Mucosa of rectum (tissue), 2 donors: ENCODE measurements at regions not wholly inside any gene's neighbourhood (a gene's known extent, or its start where the extent isn't known, plus 50 kb on each side); places are given as distances from the start of the nearest gene placed in this dataset.

Source experiments
- H3K27ac ChIP-seq, 2 donors: one replicate each; pipeline ENCODE4 v1.7.0; 2013; ENCODE audit warnings: inconsistent platforms in 2 of 2, low read depth in 2 of 2, low read length in 2 of 2
- H3K27me3 ChIP-seq, 2 donors: one replicate each; pipeline ENCODE4 v1.7.0; 2013; ENCODE audit warnings: low read length in 2 of 2; ENCODE audit not compliant: control insufficient read depth in 2 of 2, insufficient read depth in 2 of 2
- H3K36me3 ChIP-seq, 2 donors: one replicate each; pipeline ENCODE4 v1.7.0; 2013; ENCODE audit warnings: low read length in 2 of 2; ENCODE audit not compliant: control insufficient read depth in 2 of 2, insufficient read depth in 2 of 2
- H3K4me1 ChIP-seq, 2 donors: one replicate each; pipeline ENCODE4 v1.7.0; 2013; ENCODE audit warnings: low read length in 2 of 2, mild to moderate bottlenecking in 1 of 2; ENCODE audit not compliant: control insufficient read depth in 2 of 2, insufficient read depth in 2 of 2
- H3K4me3 ChIP-seq, 2 donors: one replicate each; pipeline ENCODE4 v1.7.0; 2013; ENCODE audit warnings: low read length in 2 of 2
- H3K9ac ChIP-seq, 2 donors: one replicate each; pipeline ENCODE4 v1.7.0; 2013; ENCODE audit warnings: low read length in 2 of 2, low read depth in 1 of 2, mild to moderate bottlenecking in 1 of 2
- H3K9me3 ChIP-seq, 2 donors: one replicate each; pipeline ENCODE4 v1.7.0; 2013; ENCODE audit warnings: low read length in 2 of 2; ENCODE audit not compliant: control insufficient read depth in 2 of 2
- donor health status: healthy.
- donor health status: Normal muscosa, but diverticular disease.

DNA sequence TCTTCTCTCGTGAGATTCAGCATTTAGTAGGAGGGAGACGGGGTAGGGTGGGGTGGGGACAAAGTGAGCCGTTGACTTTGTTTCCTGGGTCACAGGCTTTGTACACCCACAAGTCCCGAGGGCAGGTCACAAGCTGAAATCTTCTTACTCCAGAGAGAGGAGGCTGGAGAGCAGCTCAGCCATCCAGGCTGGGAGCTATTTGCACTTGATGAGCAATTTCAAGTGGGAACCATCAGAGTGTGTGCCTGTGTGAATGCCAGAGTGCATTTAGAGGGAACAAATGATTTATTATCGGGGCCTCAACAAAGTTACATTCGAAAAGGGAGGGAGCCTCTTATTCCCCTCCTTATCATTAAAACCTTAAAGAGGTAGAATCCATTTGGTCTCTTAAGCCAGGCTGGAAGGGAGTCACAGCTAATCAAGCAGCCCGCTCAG is 155.7 kb upstream of the JARID2 start:
- H3K27ac ChIP-seq = no peak overlapping the region
- H3K36me3 ChIP-seq = no peaks in the 10 kb centered on the region
- no peak overlapping the region for H3K9ac ChIP-seq
- H3K4me3 ChIP-seq = no peak overlapping the region
- H3K27me3 ChIP-seq = no peaks in the 10 kb centered on the region
- H3K9me3 ChIP-seq = no peaks in the 10 kb centered on the region
- no peaks in the 10 kb centered on the region for H3K4me1 ChIP-seq

DNA sequence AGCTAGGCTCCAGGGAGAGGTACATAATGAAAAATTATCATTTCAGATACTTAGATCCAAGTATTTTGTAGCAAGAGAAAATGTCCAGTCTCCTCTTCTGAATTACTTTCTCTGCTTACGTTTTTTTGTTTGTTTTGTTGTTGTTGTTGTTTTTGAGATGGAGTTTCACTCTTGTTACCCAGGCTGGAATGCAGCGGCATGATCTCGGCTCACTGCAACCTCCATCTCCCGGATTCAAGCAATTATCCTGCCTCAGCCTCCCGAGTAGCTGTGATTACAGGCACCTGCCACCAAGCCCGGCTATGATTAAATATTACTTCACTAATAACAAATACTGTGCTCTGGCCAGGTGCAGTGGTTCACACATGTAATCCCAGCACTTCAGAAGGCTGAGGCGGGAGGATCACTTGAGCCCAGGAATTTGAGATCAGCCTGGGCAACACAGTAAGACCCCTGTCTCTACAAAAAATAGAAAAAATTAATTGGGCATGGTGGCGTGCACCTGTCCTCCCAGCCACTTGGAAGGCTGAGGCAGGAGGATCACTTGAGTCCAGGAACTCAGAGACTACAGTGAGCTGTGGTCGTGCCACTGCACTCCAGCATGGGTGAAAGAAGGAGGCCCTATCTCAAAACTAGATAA is 155.0 kb upstream of the JARID2 start:
- H3K4me3 ChIP-seq = no peak overlapping the region
- H3K4me1 ChIP-seq = no peaks in the 10 kb centered on the region
- no peaks in the 10 kb centered on the region for H3K27me3 ChIP-seq
- H3K36me3 ChIP-seq = no peaks in the 10 kb centered on the region
- no peak overlapping the region for H3K9ac ChIP-seq
- no peaks in the 10 kb centered on the region for H3K9me3 ChIP-seq
- no peak overlapping the region for H3K27ac ChIP-seq

DNA sequence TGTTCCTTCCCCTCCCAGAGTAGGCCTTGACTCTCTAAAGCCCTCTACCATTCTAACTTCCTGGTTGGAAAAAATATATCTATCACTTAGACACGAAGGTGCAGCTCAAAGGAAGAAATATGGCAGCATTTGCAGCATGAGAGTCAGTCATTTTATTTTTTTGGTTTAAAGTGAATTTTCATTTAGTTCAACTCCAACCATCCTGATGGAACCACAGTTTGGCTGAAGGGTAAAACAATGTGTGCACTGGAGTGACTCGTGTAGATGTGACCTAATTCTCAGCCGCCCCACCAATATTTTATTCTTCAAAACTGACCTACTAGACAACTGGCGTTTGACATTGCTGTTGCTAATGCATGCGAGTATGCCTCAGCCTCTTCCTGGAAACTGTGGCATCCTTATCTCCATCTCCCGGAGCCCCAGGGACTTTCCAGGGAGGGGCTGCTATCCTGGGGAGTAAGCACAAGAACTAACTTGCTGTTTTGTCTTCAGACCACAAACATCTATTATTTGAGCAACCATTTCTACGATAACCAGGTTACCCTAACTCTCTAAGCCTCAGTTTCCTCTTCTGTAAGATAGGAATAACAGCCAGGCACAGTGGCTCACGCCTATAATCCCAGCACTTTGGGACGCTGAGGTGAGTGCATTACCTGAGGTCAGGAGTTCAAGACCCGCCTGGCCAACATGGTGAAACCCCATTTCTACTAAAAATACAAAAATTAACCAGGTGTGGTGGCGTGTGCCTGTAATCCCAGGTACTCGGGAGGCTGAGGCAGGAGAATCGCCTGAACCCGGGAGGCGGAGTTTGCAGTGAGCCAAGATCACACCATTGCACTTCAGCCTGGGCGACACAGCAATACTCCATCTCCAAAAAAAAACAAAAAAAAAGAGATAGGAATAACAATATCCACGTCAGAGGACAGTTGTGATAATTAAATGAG is 148.7 kb upstream of the JARID2 start:
- H3K27ac ChIP-seq = no peak overlapping the region
- H3K4me1 ChIP-seq = no peaks in the 10 kb centered on the region

DNA sequence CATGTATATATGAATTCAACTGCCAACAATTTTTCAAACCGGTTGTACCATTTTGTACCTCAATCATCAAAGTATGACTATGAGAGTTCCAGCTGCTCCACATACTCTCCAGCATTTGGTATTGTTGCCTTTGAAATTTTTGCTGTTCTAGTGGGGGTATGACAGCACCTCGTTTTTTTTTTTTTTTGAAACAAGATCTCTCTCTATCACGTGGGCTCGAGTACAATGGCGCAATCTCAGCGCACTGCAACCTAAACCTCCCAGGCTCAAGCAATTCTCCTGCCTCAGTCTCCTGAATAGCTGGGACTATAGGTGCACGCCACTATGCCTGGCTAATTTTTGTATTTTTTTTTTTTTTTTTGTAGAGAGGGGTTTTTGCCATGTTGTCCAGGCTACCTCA is 144.7 kb upstream of the JARID2 start:
- Histone ChIP-seq H3K4me1 (no peaks in the 10 kb centered on the region), H3K4me3 (no peak overlapping the region), H3K36me3 (no peaks in the 10 kb centered on the region), H3K27me3 (no peaks in the 10 kb centered on the region), H3K9me3 (no peaks in the 10 kb centered on the region), H3K9ac (no peak overlapping the region), H3K27ac (no peak overlapping the region)

More for the DNA sequence above, 148.7 kb upstream of the JARID2 start:
- Histone ChIP-seq H3K9ac (no peak overlapping the region), H3K36me3 (no peaks in the 10 kb centered on the region), H3K27me3 (no peaks in the 10 kb centered on the region), H3K9me3 (no peaks in the 10 kb centered on the region), H3K4me3 (no peak overlapping the region)

DNA sequence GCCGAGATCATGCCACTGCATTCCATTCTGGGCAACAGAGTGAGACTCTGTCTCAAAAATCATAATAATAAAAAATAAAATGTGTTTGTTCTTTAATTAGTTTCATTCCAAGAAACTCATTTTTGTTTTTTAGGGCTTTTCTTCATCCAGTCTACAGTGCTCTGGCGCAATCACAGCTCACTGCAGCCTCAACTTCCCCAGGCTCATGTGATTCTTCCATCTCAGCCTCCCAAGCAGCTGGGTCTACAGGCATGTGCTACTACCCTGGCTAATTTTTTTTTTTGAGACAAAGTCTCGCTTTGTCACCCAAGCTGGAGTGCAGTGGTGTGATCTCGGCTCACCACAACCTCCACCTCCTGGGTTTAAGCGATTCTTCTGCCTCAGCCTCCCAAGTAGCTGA is 143.6 kb upstream of the JARID2 start:
- Histone ChIP-seq H3K27ac (no peak overlapping the region), H3K9ac (no peak overlapping the region), H3K36me3 (no peaks in the 10 kb centered on the region), H3K4me1 (no peaks in the 10 kb centered on the region), H3K9me3 (no peaks in the 10 kb centered on the region), H3K27me3 (no peaks in the 10 kb centered on the region), H3K4me3 (no peak overlapping the region)

DNA sequence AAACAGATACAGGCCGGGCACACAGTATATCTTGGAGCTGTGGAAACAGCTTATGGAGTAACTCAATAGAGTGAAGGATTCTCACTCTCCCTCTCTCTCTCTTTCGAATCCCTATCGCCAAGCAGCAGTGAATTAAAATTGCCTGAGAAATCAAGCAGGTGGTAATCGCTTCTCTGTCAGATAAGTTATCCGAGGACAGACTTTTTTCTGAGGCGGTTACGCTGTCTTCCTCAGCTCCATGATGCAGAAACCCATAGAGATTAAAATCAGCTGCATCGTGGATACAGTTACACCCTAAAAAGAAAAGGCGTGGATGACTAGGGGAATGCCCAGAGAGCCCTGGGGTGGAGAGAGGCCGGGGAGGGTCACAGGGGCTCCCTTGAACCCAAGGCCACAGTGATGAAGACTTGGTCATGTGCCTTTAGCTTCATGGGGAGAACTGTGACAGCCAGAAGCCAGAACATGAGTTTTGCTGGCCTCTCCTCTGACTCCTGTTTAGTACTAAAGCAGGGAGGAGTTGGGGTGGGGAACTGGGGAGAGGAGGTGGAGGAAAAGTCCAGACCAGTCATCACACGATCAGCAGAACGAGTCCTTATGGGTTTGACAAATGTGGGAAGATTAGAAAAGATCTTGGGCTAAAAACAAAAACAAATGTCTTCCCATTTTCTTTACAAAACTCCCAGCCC is 138.8 kb upstream of the JARID2 start:
- H3K9me3 ChIP-seq = no peaks in the 10 kb centered on the region
- no peaks in the 10 kb centered on the region for H3K27me3 ChIP-seq
- no peak overlapping the region for H3K9ac ChIP-seq
- no peak overlapping the region for H3K4me3 ChIP-seq
- no peak overlapping the region for H3K27ac ChIP-seq
- H3K4me1 ChIP-seq = no peaks in the 10 kb centered on the region
- no peaks in the 10 kb centered on the region for H3K36me3 ChIP-seq

DNA sequence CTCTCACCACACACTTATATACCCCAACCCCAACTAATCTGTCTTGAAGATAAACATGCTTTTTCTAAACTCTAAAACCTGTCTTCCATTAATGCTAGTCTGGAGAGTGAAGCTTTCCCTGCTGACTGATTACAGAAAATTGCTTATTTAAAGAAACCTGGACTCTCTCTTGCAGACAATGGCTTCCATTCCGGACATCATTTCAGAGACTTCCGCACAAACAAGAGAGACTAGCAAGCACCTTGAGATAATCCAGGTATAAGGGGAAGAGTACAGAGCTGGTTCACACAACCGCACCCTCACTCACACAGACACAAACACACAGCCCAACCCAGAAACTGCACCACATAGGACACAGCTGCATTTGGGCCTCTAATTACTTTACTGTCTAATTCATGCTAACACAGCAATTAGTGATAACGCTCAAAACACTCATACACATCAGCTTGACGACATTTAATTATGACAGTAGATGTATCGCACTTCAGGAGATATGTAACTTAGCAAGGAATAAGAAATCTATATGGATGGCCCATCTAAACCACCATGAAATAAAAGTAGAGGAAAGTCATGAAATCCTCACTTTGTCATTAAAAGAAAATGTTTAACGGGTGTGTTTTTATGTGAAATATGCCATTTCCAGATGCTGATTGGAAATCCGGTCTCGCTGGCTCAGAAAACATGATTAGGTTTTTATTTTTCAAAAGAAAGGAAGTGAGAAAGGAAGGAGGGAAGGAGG is 138.1 kb upstream of the JARID2 start:
- Histone ChIP-seq H3K4me3 (no peak overlapping the region), H3K36me3 (no peaks in the 10 kb centered on the region), H3K4me1 (no peaks in the 10 kb centered on the region), H3K9me3 (no peaks in the 10 kb centered on the region), H3K27ac (no peak overlapping the region), H3K27me3 (no peaks in the 10 kb centered on the region), H3K9ac (no peak overlapping the region)

DNA sequence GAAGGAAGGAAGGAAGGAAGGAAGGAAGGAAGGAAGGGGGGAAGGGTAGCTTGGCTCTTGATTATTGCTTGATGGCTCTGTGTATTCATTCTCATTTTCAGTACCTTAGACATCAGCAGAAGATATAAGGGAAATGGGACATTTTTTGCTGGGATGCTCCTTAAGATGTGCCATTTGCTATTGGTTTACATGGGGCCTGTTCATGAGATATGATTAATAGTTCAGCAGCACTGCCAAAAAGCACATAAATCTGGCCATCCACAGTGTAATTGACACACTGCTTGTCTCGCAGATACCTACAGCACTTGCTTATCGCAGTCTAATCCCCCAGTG is 137.5 kb upstream of the JARID2 start:
- H3K36me3 ChIP-seq = no peaks in the 10 kb centered on the region

DNA sequence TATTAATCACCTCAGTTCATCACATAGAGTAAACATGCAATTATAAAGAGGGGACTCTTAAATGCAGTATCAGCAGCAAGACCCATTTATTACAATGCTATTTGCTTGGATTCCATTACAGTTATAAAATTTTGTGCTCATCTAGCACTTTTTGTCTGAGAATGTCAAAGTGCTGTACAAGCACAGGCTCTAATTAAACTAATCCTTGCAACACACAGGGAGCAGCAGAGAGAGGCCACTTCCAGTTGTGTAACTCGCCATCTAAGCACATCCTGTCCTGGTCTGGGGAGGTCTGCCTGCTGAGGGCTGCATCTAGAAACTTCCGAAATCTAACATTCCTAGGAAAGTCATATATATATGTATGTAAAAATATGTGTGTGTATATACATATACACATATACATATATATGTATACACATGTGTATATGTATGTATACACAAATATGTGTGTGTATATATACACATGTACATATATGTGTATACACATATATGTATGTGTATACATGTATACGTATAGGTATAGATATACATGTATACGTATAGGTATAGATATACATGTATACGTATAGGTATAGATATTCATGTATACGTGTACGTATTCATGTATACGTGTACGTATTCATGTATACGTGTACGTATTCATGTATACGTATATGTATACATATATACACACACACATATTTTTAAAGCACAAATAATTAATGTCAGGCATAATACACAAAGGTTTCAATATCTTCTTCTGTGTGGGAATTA is 136.4 kb upstream of the JARID2 start:
- Histone ChIP-seq H3K4me3 (no peak overlapping the region), H3K9ac (no peak overlapping the region), H3K9me3 (no peaks in the 10 kb centered on the region), H3K27me3 (no peaks in the 10 kb centered on the region), H3K4me1 (no peaks in the 10 kb centered on the region), H3K27ac (no peak overlapping the region), H3K36me3 (no peaks in the 10 kb centered on the region)

More for the DNA sequence above, 137.5 kb upstream of the JARID2 start:
- Histone ChIP-seq H3K4me3 (no peak overlapping the region), H3K9ac (no peak overlapping the region), H3K27me3 (no peaks in the 10 kb centered on the region), H3K4me1 (no peaks in the 10 kb centered on the region), H3K27ac (no peak overlapping the region), H3K9me3 (no peaks in the 10 kb centered on the region)
